CD14-positive monocyte (primary cell): ENCODE measurements at regions not wholly inside any gene's neighbourhood (a gene's known extent, or its start where the extent isn't known, plus 50 kb on each side); places are given as distances from the start of the nearest gene placed in this dataset.

Experiments used
- DNase-seq, 3 donors: peaks; one replicate each; pipeline ENCODE4 v3.0.0-alpha.2; 2011 to 2022
- H2AFZ ChIP-seq: 2 replicates; pipeline ENCODE4 v1.6.0; 2012; ENCODE audit warnings: mild to moderate bottlenecking, low read depth, low read length, inconsistent platforms; ENCODE audit not compliant: insufficient read depth, poor library complexity, severe bottlenecking
- H3K27ac ChIP-seq, 2 donors: 1 replicate in 1 of 2; 2 replicates in 1 of 2; pipeline ENCODE4 v1.5.1; 2012 to 2013; ENCODE audit warnings: low read length in 2 of 2, control low read depth in 1 of 2, inconsistent platforms in 1 of 2, low read depth in 1 of 2, mild to moderate bottlenecking in 1 of 2
- H3K27me3 ChIP-seq, 2 donors: one replicate each; pipeline versions ENCODE4 v1.6.0 to v1.6.1; 2011 to 2013; ENCODE audit warnings: low read length in 2 of 2; ENCODE audit not compliant: control insufficient read depth in 2 of 2, insufficient read depth in 2 of 2
- H3K36me3 ChIP-seq, 2 donors: replicated peaks in 1 of 2; 1 replicate in 1 of 2; 2 replicates in 1 of 2; pipeline versions ENCODE4 v1.5.1 to v1.6.1; 2012 to 2013; ENCODE audit warnings: low read length in 2 of 2, control low read depth in 1 of 2, inconsistent platforms in 1 of 2, mild to moderate bottlenecking in 1 of 2; ENCODE audit not compliant: insufficient read depth in 2 of 2, control insufficient read depth in 1 of 2
- H3K4me1 ChIP-seq, 2 donors: 1 replicate in 1 of 2; 2 replicates in 1 of 2; pipeline versions ENCODE4 v1.5.1 to v1.6.1; 2012 to 2013; ENCODE audit warnings: low read length in 2 of 2, control low read depth in 1 of 2, inconsistent platforms in 1 of 2, mild to moderate bottlenecking in 1 of 2, moderate library complexity in 1 of 2; ENCODE audit not compliant: insufficient read depth in 2 of 2, control insufficient read depth in 1 of 2
- H3K4me2 ChIP-seq: replicated peaks from 2 replicates; pipeline ENCODE3; 2012; ENCODE audit warnings: low read length, moderate library complexity, mild to moderate bottlenecking; ENCODE audit not compliant: poor library complexity, severe bottlenecking; ENCODE audit errors: extremely low read depth
- H3K4me3 ChIP-seq, 3 experiments: fragments of 200-600 bp in 1 of 3; sonication (generic) in 1 of 3; replicated peaks in 1 of 3; 1 replicate in 2 of 3; 2 replicates in 1 of 3; pipeline ENCODE4 v1.5.1; 2011 to 2013; ENCODE audit warnings: low read length in 3 of 3, mild to moderate bottlenecking in 3 of 3, control low read depth in 2 of 3, low read depth in 2 of 3, inconsistent platforms in 1 of 3, moderate library complexity in 1 of 3
- H3K79me2 ChIP-seq: 2 replicates; pipeline ENCODE4 v1.6.0; 2012; ENCODE audit warnings: mild to moderate bottlenecking, control low read depth, inconsistent platforms, low read length, moderate library complexity; ENCODE audit not compliant: insufficient read depth
- H3K9ac ChIP-seq: 2 replicates; pipeline ENCODE4 v1.6.0; 2017; ENCODE audit warnings: low read length, mild to moderate bottlenecking; ENCODE audit not compliant: insufficient read depth, poor library complexity, severe bottlenecking
- H3K9me3 ChIP-seq, 2 donors: replicated peaks in 1 of 2; 1 replicate in 1 of 2; 2 replicates in 1 of 2; pipeline versions ENCODE4 v1.5.1 to v1.6.1; 2012 to 2013; ENCODE audit warnings: low read length in 2 of 2, control low read depth in 1 of 2; ENCODE audit not compliant: control insufficient read depth in 1 of 2, insufficient read depth in 1 of 2
- H4K20me1 ChIP-seq: 2 replicates; pipeline ENCODE4 v1.6.0; 2012; ENCODE audit warnings: mild to moderate bottlenecking, low read length, control low read depth, moderate library complexity; ENCODE audit not compliant: insufficient read depth
- H3K27ac Mint-ChIP-seq, 7 donors: one replicate each; pipeline ENCODE4 v1.8.0; 2020; ENCODE audit warnings: mild to moderate bottlenecking in 7 of 7, mixed read lengths in 7 of 7, moderate library complexity in 6 of 7, inconsistent platforms in 2 of 7
- H3K27me3 Mint-ChIP-seq, 3 donors: one replicate each; pipeline ENCODE4 v1.8.0; 2021 to 2022; ENCODE audit warnings: low read depth in 3 of 3, mild to moderate bottlenecking in 3 of 3, mixed read lengths in 3 of 3, moderate library complexity in 3 of 3, inconsistent platforms in 1 of 3
- H3K36me3 Mint-ChIP-seq, 2 donors: one replicate each; pipeline ENCODE4 v1.8.0; 2020; ENCODE audit warnings: mixed read lengths in 2 of 2, inconsistent platforms in 1 of 2, mild to moderate bottlenecking in 1 of 2
- H3K4me1 Mint-ChIP-seq: one replicate; pipeline ENCODE4 v1.8.0; 2020; ENCODE audit warnings: mild to moderate bottlenecking, mixed read lengths
- H3K4me3 Mint-ChIP-seq, 2 donors: one replicate each; pipeline ENCODE4 v1.8.0; 2020; ENCODE audit warnings: mild to moderate bottlenecking in 2 of 2, mixed read lengths in 2 of 2, moderate library complexity in 1 of 2
- H3K9me3 Mint-ChIP-seq, 7 donors: one replicate each; pipeline ENCODE4 v1.8.0; 2020 to 2022; ENCODE audit warnings: mixed read lengths in 7 of 7, mild to moderate bottlenecking in 6 of 7, moderate library complexity in 6 of 7, inconsistent platforms in 2 of 7
- CTCF ChIP-seq: fragments of 200-600 bp; IDR thresholded peaks from one replicate; pipeline ENCODE4 v1.8.0; 2022; ENCODE audit warnings: antibody characterized with exemption, mild to moderate bottlenecking
- WGBS: methylation state at CpG from one replicate; pipeline ENCODE4 v1.1.5; 2013; ENCODE audit warnings: missing lambda C conversion rate; ENCODE audit not compliant: insufficient coverage; 5-methylcytosine and 5-hydroxymethylcytosine counted together
- intact Hi-C, 2 donors: fragments of 100-400 bp; cut with micrococcal nuclease; formaldehyde crosslinking; loops; one replicate each; pipeline versions ENCODE4 v1.15.0 to v1.15.1; 2023

- no peak for DNase-seq
- Mint-ChIP-seq H3K27me3 (no peaks in the 10 kb centered on the region), H3K27ac (no peak overlapping the region), H3K4me1 (no peaks in the 10 kb centered on the region), H3K4me3 (no peak overlapping the region), H3K36me3 (no peaks in the 10 kb centered on the region), H3K9me3 (peaks cover 7 to 19% (median 9%) of the 10 kb centered on the region in 7 donors)
- no peaks in the 10 kb centered on the region for H4K20me1 ChIP-seq
- WGBS, result 94% methylated on average over 2 of the region's 6 CpGs
- H3K4me1 ChIP-seq, result no peaks in the 10 kb centered on the region
- no peaks in the 10 kb centered on the region for H3K79me2 ChIP-seq
- no peak overlapping the region for H3K4me3 ChIP-seq
- no peak overlapping the region for H3K27ac ChIP-seq
- peaks cover 0 to 21% of the 10 kb centered on the region in 2 donors for H3K9me3 ChIP-seq
- no peak for TF ChIP-seq CTCF
- no peak overlapping the region for H2AFZ ChIP-seq
- intact Hi-C loops, result no loop called here
- H3K9ac ChIP-seq, result no peak overlapping the region
- no peaks in the 10 kb centered on the region for H3K27me3 ChIP-seq
- H3K36me3 ChIP-seq, result no peaks in the 10 kb centered on the region
- no peak overlapping the region for H3K4me2 ChIP-seq
Measured at GRCh38 chr12:79512068-79512467, 178.7 kb downstream of the PAWR start.

DNA sequence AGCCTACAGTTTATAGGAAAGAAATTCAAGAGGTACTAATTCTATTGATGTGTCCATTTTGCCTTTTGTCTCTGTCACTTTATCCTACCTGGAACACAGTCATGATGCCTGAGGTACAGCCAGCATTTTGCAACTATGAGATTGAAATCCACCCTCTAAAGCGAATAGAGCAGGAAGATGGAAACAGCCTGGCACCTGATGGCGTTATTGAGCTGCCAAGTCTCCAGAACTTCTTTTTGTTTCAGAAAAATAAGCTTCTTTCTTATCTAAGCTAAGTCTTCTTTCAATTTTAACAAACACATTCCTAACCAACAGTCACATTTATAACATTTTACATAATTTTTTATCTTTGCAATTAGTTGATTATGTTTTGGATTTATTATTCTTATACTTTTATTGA lies 182.1 kb downstream of the PAWR start:
- Mint-ChIP-seq H3K9me3 (peaks cover 6 to 20% (median 14%) of the 10 kb centered on the region in 7 donors), H3K4me3 (no peak overlapping the region), H3K27ac (no peak overlapping the region), H3K4me1 (no peaks in the 10 kb centered on the region), H3K36me3 (no peaks in the 10 kb centered on the region), H3K27me3 (peaks cover 0 to 1% (median 0%) of the 10 kb centered on the region in 3 donors)
- intact Hi-C loops, result no loop called here
- Histone ChIP-seq H3K36me3 (no peaks in the 10 kb centered on the region), H3K79me2 (no peaks in the 10 kb centered on the region), H3K27me3 (no peaks in the 10 kb centered on the region), H2AFZ (no peak overlapping the region), H3K9me3 (peaks cover 0 to 14% of the 10 kb centered on the region in 2 donors), H3K4me3 (no peak overlapping the region), H4K20me1 (no peaks in the 10 kb centered on the region), H3K4me2 (no peak overlapping the region), H3K4me1 (no peaks in the 10 kb centered on the region), H3K9ac (no peak overlapping the region), H3K27ac (no peak overlapping the region)
- TF ChIP-seq CTCF, result no peak
- no peak for DNase-seq
- 83% methylated on average over 2 of the region's 2 CpGs for WGBS
